Esophagus muscularis mucosa (tissue), 4 donors: ENCODE measurements at regions not wholly inside any gene's neighbourhood (a gene's known extent, or its start where the extent isn't known, plus 50 kb on each side); places are given as distances from the start of the nearest gene placed in this dataset.

Experiments used
- DNase-seq: peaks from one replicate; pipeline ENCODE4 v3.0.0-alpha.2; 2017; ENCODE audit errors: extremely low spot score
- H3K27ac ChIP-seq, 4 donors: fragments of 200-600 bp; sonication (generic); replicated peaks in 1 of 4; 1 replicate in 3 of 4; 2 replicates in 1 of 4; pipeline ENCODE4 v1.5.1; 2016 to 2019; ENCODE audit warnings: mild to moderate bottlenecking in 1 of 4
- H3K27me3 ChIP-seq, 4 donors: fragments of 200-600 bp; sonication (generic); one replicate each; pipeline versions ENCODE4 v1.5.1 to v1.6.0; 2016 to 2019
- H3K36me3 ChIP-seq, 4 donors: fragments of 200-600 bp; sonication (generic); one replicate each; pipeline ENCODE4 v1.5.1; 2016 to 2019
- H3K4me1 ChIP-seq, 4 donors: fragments of 200-600 bp; sonication (generic); one replicate each; pipeline ENCODE4 v1.5.1; 2016 to 2019
- H3K4me3 ChIP-seq, 4 donors: fragments of 200-600 bp; sonication (generic); 1 replicate in 2 of 4; 2 replicates in 2 of 4; pipeline ENCODE4 v1.5.1; 2016 to 2019; ENCODE audit warnings: mild to moderate bottlenecking in 4 of 4, moderate library complexity in 1 of 4
- H3K9me3 ChIP-seq, 4 donors: fragments of 200-600 bp; sonication (generic); 1 replicate in 3 of 4; 2 replicates in 1 of 4; pipeline ENCODE4 v1.5.1; 2016 to 2019
- EP300 ChIP-seq: sonication (generic); formaldehyde crosslinking; IDR thresholded peaks from one replicate; pipeline ENCODE4 v1.6.1; 2017; ENCODE audit warnings: antibody characterized with exemption
- POLR2A ChIP-seq: fragments of 450-650 bp; IDR thresholded peaks from one replicate; pipeline ENCODE4 v1.6.1; 2017; ENCODE audit warnings: antibody characterized with exemption, moderate library complexity, mild to moderate bottlenecking, low read depth
- POLR2AphosphoS5 ChIP-seq, 2 donors: sonication (generic); formaldehyde crosslinking; IDR thresholded peaks; one replicate each; pipeline ENCODE4 v1.6.1; 2017; ENCODE audit warnings: antibody characterized with exemption in 2 of 2
- WGBS: methylation state at CpG from one replicate; pipeline ENCODE4 v1.1.5; 2018; 5-methylcytosine and 5-hydroxymethylcytosine counted together
- intact Hi-C: fragments of 100-400 bp; cut with DNase I; formaldehyde crosslinking; loops from one replicate; pipeline ENCODE4 v1.15.1; 2023
- TF ChIP-seq, protein P1 (sequence below), 3 experiments: fragments of 200-600 bp in 2 of 3; fragments of 450-650 bp in 1 of 3; sonication (generic) in 2 of 3; IDR thresholded peaks; one replicate each; pipeline ENCODE4 v1.5.1; 2017 to 2019; ENCODE audit warnings: antibody characterized with exemption in 3 of 3, mild to moderate bottlenecking in 2 of 3, moderate library complexity in 1 of 3

DNA sequence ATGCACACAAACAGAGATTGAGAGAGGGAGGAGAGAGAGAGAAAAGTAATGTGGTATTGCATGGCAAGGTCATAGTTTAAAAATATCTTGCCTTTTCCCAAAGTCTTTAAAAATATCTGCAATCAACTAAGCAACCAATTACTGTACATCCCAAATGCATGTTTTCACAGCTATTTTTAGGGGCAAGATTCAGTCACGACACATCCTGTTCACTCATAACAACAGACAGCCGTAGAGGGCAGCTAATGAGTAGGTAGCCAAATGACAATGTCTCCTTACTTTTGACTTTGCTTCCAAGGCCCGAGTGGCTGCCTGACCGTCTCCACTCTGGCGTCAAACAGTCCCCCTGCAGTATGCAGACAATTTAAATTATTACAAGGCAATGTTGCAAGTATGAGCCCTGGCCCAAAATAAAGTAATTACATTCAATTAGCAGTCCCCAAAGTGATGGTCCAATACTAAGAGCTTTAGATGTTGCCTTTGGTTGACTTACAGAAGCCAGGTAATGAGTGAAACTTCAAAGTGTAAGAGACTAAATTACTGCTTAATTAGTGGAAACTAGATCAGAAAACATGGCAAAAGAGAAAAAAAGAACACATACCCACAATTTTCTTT, 162.9 kb downstream of the MBL2 start:
- H3K4me1 ChIP-seq = no peaks in the 10 kb centered on the region
- no peaks in the 10 kb centered on the region for H3K36me3 ChIP-seq
- no peak for TF ChIP-seq POLR2AphosphoS5 (IDR thresholded peaks at IDR 0.05)
- TF ChIP-seq EP300 = no peak
- TF ChIP-seq, protein P1, sequence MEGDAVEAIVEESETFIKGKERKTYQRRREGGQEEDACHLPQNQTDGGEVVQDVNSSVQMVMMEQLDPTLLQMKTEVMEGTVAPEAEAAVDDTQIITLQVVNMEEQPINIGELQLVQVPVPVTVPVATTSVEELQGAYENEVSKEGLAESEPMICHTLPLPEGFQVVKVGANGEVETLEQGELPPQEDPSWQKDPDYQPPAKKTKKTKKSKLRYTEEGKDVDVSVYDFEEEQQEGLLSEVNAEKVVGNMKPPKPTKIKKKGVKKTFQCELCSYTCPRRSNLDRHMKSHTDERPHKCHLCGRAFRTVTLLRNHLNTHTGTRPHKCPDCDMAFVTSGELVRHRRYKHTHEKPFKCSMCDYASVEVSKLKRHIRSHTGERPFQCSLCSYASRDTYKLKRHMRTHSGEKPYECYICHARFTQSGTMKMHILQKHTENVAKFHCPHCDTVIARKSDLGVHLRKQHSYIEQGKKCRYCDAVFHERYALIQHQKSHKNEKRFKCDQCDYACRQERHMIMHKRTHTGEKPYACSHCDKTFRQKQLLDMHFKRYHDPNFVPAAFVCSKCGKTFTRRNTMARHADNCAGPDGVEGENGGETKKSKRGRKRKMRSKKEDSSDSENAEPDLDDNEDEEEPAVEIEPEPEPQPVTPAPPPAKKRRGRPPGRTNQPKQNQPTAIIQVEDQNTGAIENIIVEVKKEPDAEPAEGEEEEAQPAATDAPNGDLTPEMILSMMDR (IDR thresholded peaks at IDR 0.05) = no peak
- TF ChIP-seq POLR2A = no peak
- no peak overlapping the region for H3K27ac ChIP-seq
- 55% methylated on average over 4 of the region's 5 CpGs for WGBS
- no peak for DNase-seq
- no peak overlapping the region for H3K4me3 ChIP-seq
- no peaks in the 10 kb centered on the region for H3K27me3 ChIP-seq
- intact Hi-C loops = no loop called here
- no peaks in the 10 kb centered on the region for H3K9me3 ChIP-seq

DNA sequence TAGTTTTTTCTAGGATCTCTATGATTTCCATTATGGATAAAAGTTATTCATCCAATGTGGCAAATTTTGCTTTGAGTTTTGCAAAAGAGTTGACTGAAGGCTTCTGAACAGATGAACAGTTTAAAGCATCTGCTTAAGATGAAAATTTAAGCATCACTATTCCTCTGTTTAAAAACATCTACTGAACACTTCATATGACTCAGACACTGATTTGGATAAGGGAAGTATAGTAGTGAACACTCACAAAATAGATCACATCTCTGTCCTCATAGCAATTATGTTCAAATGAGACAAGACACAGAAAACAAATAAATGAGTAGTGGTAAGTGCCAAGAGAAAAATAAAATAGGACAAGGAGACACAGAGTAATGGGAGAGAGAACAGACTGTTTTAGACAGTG, 157.3 kb downstream of the MBL2 start:
- no peaks in the 10 kb centered on the region for H3K27me3 ChIP-seq

DNA sequence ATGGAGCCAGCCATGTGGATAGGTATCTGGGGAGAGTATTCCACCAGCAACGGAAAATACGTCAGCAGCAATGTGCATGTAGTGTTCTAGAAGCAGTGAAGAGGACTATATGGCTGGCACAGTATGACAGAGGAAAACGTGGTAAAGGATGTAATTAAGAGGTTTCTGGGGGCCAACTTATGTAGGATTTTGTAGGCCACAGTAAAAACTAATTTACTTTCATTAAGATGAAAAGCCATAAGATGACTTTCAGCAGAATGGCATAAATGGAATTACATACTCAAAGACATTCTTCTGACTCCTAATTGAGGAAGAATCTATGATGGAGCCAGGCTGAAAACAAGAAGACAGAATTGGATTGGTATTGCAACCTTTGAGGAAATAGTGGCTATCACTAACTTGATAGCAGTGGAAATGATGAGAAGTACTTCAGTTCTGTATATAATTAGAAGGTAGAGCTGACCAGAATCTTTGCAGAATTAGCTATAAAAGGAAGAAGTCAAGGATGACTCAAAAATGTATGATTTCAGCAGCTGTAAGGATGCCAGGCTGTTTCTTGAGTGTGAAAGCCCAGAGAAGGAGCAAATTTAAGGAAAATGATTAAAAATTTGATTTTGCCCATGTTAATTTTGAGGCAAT, 156.7 kb downstream of the MBL2 start:
- Histone ChIP-seq H3K4me3 (no peak overlapping the region), H3K9me3 (no peaks in the 10 kb centered on the region), H3K27me3 (no peaks in the 10 kb centered on the region), H3K27ac (no peak overlapping the region), H3K4me1 (no peaks in the 10 kb centered on the region), H3K36me3 (no peaks in the 10 kb centered on the region)
- WGBS = 73% methylated on average over 3 of the region's 3 CpGs
- TF ChIP-seq POLR2AphosphoS5 (IDR thresholded peaks at IDR 0.05) (no peak), POLR2A (no peak), EP300 (no peak)
- TF ChIP-seq, protein P1 (IDR thresholded peaks at IDR 0.05) = no peak
- intact Hi-C loops = no loop called here
- DNase-seq = no peak

More for the DNA sequence above, 157.3 kb downstream of the MBL2 start:
- Histone ChIP-seq H3K4me1 (no peaks in the 10 kb centered on the region), H3K4me3 (no peak overlapping the region), H3K9me3 (no peaks in the 10 kb centered on the region), H3K27ac (no peak overlapping the region), H3K36me3 (no peaks in the 10 kb centered on the region)
- DNase-seq = no peak
- TF ChIP-seq POLR2A (no peak), POLR2AphosphoS5 (IDR thresholded peaks at IDR 0.05) (no peak), EP300 (no peak)
- TF ChIP-seq, protein P1 (IDR thresholded peaks at IDR 0.05) = no peak
- intact Hi-C loops = no loop called here

DNA sequence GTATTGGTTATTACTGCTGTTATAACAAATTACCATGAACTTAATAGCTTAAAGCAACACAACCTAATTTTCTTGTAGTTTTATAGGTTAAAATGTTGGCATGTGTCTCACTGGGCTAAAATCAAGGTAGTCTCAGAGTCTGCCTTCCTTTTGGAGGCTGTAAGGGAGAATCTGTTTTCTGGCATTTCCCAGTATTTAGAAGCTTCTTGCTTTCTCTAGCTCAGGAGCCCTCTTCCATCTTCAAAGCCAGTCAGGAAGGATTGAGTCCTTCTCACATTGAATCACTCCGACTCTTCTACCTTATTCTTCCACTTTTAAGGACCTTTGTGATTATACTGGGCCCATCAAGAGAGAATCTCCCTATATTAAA, 156.2 kb downstream of the MBL2 start:
- 54% methylated on average over 1 of the region's 1 CpG for whole genome bisulfite sequencing
- Histone ChIP-seq H3K9me3 (no peaks in the 10 kb centered on the region), H3K27ac (no peak overlapping the region), H3K27me3 (no peaks in the 10 kb centered on the region), H3K4me1 (no peaks in the 10 kb centered on the region), H3K4me3 (no peak overlapping the region), H3K36me3 (no peaks in the 10 kb centered on the region)
- TF ChIP-seq POLR2A (no peak), EP300 (no peak), POLR2AphosphoS5 (IDR thresholded peaks at IDR 0.05) (no peak)
- TF ChIP-seq, protein P1 (IDR thresholded peaks at IDR 0.05) = no peak
- no peak for DNase-seq
- intact Hi-C loops = no loop called here

DNA sequence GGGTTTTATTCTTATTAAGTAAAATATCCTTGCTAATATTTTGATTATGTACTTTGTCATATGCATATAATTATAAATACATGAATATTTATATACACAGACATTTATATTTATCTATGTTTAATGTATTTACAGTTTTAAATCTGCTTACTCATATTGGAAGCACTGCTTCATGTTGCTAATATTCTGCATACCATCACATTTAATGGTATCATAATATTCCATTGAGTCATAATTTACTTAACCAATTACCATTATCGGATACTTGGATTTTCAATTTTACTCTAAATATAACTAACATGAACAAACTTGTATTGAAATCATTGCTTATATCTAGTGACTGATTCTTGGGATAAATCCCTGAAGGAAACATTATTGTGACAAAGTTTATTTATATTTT, 155.2 kb downstream of the MBL2 start:
- Histone ChIP-seq H3K9me3 (no peaks in the 10 kb centered on the region), H3K4me1 (no peaks in the 10 kb centered on the region), H3K27ac (no peak overlapping the region), H3K27me3 (no peaks in the 10 kb centered on the region), H3K36me3 (no peaks in the 10 kb centered on the region), H3K4me3 (no peak overlapping the region)
- no peak for DNase-seq
- intact Hi-C loops = no loop called here
- TF ChIP-seq, protein P1 (IDR thresholded peaks at IDR 0.05) = no peak
- TF ChIP-seq POLR2AphosphoS5 (IDR thresholded peaks at IDR 0.05) = no peak
- WGBS = 75% methylated on average over 1 of the region's 1 CpG
